ENCODE measurements at regions not wholly inside any gene's neighbourhood (a gene's known extent, or its start where the extent isn't known, plus 50 kb on each side); places are given as distances from the start of the nearest gene placed in this dataset.
A peak's percentile ranks its signal among the peaks of the same experiment; 100 is the strongest.
"Not testable (repeated sequence)": the region's sequence is repeated elsewhere in the genome, so short reads cannot be mapped to it uniquely, and the experiment has no call there.

DNA sequence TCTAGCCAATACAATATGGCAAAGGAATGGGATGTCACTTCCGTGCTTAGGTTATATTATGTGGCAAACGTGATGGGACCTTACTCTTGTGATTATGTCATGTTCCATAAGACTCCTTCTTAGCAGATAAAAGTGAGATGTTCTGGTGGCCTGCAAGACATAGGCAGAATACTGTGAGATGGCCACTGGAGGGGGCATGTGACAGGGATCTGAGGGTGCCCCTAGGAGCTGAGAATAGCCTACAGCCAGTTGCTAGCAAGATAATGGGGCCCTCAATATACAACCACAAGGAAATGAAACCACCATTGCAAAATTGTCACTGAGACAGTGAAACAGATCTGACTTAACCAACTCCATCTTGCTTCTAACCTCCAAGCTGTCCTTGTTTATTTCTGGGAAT, 151.4 kb upstream of the SSTR1 start:
- DNase-seq (ENCODE audit: low read depth in 2 of 2): no peak

DNA sequence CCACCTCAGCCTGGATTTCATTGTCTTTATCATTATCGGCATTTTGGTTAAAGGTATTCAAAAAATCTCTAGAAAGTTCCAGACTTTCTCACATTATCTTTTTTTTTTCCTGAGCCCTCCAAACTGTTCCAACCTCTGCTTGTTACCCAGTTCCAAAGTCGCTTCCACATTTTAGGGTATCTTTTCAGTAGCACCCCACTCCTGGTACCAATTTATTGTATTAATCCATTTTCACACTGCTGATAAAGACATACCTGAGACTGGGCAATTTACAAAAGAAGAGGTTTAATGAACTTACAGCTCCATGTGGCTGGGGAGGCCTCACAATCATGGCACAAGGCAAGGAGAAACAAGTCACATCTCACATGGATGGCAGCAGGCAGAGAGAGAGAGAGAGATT, 145.5 kb upstream of the SSTR1 start:
- DNase-seq (ENCODE audit: low read depth in 2 of 2): not testable (repeated sequence)

DNA sequence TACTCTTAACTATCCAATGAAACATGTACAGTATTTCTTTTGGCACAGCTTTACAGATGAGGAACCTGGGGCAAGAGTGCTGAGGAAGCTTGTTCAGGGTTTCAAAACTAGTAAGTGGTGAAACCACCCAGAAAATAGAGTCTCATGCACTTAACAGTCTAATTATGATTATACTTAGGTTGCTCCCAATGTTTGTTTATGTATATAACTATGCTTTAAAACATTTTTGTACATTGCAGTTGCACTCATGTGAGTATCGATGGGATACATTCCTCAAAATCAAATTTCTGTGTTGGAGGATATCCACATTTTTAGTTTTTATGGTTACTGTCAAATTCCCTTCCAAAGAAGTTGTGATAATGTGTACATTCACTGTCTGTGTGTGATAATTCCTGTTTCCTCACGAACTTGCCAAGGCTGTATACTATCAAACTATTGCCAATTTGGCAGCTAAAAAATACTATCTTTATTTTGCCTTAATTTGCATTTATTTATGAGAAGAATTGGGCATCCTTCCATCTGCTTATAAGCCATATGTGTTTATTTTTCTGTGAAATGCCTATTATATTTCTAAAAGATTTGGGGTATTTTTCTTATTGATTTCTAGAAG, 143.9 kb upstream of the SSTR1 start:
- DNase-seq (ENCODE audit: low read depth in 2 of 2): no peak

- peak; percentile 30 to 41 for DNase-seq (ENCODE audit: low read depth in 2 of 2)
Observed at GRCh38 chr14:38065106-38065762, 142.5 kb upstream of the SSTR1 start.

DNA sequence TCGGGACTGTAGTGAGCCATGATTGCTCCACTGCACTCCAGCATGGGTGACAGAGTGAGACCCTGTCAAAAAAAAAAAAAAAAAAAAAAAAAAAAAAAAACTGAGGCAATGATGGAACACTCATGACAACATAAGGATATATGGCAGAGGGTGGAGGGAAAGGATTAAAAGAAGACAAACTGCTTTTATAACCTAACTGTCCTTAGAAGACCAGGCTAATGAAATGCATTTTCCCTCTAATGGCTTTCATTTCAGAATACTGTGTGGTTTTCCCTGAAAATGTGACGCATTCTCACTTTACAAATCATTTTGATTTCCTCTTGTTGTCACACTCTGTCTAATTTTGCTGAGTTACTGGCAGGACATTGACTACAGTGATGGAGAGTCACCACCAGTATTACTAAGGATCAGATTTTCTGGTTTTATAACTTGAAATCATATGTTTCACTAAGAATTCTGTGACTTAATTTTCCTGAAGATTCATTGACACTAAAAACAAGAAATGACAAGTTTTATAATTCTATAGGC, 137.6 kb upstream of the SSTR1 start:
- no peak for DNase-seq (ENCODE audit: low read depth in 2 of 2)

- DNase-seq (ENCODE audit: low read depth in 2 of 2): no peak
Observed at GRCh38 chr14:38073641-38074040, 134.1 kb upstream of the SSTR1 start.

DNA sequence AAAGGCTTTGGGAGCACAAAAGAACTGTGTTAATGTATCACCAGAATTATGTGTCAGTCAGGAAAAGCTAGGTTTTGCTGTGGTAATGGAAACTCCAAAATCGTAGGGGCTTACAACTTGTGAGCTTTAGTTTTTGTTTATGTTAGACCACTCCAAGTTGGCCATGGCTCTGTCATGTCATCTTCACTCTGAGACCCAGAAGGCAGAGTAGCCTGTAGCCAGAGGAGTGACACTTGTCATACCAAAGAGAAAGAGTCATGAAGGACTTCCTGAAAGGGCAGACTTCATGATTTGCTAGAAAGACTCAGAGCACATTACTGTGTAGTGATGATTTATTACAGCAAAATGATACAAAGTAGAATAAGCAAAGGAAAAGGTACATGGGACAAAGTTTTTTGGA, 133.6 kb upstream of the SSTR1 start:
- DNase-seq (ENCODE audit: low read depth in 2 of 2): no peak

DNA sequence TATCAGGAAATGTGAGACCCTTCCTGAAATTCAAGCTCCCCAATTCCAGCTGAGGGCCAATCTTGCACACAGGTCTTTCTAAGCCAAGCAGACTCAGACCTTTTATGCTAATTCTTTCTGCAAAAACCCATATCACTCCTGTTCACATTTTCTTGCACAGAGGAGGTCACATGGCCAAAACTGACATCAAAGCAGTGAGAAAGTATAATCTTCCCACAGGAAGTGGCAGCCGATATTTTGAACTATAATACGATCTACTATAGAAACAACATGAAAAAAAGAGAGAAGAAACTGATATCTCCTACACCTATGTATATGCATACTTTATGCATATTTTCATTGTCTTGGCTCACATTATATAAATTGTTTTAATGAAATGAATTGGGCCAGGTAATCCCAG, 132.9 kb upstream of the SSTR1 start:
- no peak for DNase-seq (ENCODE audit: low read depth in 2 of 2)

- DNase-seq (ENCODE audit: low read depth in 2 of 2): peak; percentile 17 to 39
Observed at GRCh38 chr14:38078393-38078792, 129.3 kb upstream of the SSTR1 start.

DNA sequence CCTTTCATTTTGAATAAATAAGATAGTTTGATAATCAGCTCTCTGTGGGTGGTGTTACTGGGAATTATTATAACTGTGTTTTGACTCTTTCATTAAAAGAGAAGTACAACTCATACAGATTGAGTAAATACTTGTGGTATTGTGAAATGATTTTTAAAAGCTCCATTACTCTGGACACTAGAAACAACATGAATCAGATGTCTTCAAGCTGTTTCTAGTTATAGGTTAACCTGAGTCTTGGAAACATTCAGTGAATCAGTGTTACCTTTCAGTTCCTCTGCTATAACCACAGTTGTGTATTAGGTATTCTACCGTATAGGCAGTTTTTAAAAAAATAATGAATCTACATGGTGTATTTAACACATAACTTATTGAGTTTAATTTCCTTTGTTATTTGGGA, 128.4 kb upstream of the SSTR1 start:
- DNase-seq (ENCODE audit: low read depth in 2 of 2): no peak

DNA sequence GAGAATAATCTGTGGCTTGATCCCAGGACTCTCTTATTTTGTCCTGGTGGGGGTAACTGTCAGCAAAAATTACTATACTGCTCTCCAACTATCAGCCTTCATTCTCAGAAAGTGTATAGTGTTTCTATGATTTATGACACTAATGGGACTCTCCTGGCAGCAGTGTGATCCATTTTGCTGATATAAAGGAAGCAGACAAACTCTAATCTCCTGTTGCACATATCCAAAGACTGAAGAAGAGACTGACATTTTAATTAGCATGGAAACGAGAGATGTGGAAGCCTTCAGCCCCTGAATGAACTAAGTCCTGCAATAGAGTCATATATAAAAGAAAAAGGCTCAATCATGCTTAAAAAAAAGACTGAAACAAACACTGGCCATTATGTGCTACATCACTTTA, 127.8 kb upstream of the SSTR1 start:
- no peak for DNase-seq (ENCODE audit: low read depth in 2 of 2)

DNA sequence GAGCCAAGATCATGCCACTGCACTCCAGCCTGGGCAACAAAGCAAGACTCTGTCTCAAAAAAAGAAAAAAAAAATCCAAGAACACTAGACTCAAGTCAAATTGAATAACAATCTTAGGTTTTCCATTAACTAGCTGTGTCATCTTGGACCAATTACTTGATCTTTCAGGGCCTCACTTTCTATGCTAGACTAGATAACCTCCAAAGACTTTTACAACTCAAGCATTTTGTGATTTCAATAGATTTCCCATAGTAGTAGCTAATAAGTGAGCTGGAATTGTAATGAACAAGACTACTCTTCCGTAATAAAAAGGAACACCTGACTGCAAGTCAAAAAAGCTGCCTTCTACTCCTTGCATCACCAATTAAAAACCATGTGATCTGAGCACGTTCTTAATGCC, 127.0 kb upstream of the SSTR1 start:
- no peak for DNase-seq (ENCODE audit: low read depth in 2 of 2)

DNA sequence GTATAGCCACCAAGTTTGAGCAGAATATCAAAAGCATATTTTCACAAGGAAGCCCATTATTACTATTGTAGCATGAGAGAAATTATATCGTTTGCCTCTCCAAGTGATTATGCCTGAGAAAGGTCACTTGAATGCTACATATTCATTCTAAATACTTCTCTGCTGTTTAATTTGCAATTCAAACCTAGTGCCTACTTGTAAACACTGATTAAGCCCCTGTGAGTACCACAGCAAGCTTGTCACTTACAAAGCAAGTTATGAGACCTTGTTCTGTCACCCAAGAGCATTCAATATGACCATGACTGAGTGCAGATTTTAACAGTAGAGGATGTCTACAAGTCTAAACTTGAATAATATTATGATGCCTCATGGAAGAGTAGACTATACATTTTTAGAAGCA, 124.7 kb upstream of the SSTR1 start:
- DNase-seq (ENCODE audit: low read depth in 2 of 2): no peak

DNA sequence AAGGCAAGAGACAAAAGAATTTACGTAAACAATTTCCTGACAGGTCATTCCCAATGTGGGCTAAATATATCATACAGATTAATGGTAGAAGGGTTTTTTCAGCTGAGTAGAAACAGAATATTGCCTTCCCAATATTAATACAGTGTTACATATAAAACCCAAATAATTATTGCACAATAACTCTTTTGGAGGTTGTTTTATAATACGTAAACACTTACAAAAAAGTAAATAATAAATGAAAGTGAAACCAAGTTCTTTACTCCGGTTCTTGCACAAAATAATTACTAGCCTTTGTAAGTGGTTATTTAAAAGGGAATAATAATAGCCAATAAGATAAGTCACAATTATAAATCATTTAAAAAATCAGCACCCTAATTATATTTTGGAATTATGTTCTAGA, 118.6 kb upstream of the SSTR1 start:
- no peak for DNase-seq (ENCODE audit: low read depth in 2 of 2)

DNA sequence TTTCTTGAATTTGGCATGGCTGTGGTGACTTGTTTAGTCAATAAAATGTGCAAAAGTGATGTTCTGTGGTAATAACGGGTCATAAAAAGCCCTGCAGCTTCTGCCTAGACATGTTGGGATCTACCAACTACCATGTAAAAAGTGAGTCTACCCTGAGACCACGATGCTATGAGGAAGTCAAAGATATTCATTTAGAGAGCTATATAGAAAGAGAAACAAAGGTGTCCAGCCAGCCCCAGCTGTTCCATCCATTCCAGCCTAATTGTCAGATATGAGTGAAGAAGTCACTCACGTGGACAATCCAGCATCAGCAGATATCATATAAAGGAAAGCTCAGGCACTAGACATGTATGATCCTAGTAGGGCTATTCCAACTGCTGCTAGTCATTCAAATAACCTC, 117.2 kb upstream of the SSTR1 start:
- DNase-seq (ENCODE audit: low read depth in 2 of 2): no peak

GRCh38 chr14:38098074-38098836, 109.4 kb upstream of the SSTR1 start:
- DNase-seq (ENCODE audit: low read depth in 2 of 2): no peak

- DNase-seq (ENCODE audit: low read depth in 2 of 2): no peak
Observed at GRCh38 chr14:38101679-38102078, 106.0 kb upstream of the SSTR1 start.

DNA sequence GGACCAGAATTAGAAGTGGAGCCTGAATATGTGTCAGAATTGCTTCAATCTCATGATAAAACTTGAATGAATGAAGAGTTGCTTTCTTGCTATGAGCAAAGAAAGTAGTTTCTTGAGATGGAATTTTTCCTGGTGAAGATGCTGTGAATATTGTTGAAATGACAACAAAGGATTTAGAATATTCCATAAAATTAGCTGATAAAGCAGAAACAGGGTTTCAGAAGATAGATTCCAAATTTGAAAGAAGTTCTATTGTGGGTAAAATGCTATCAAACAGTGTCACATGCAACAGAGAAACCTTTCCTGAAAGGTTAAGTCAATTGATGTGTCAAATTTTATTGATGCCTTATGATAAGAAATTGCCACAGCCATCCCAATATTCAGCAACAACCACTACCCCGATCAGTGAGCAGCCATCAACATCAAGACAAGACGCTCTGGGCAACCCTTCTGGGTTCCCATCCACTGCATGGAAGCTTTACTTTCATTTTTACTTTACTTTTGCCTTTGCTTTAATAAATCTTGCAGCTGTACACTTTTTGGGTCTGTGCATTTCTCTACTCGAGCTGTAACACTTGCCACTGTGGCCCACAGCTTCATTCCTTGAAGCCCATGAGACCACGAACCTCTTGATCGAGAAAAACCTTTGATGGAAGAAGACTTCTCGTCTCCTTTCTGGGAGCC, 104.0 kb upstream of the SSTR1 start:
- no peak for DNase-seq (ENCODE audit: low read depth in 2 of 2)

DNA sequence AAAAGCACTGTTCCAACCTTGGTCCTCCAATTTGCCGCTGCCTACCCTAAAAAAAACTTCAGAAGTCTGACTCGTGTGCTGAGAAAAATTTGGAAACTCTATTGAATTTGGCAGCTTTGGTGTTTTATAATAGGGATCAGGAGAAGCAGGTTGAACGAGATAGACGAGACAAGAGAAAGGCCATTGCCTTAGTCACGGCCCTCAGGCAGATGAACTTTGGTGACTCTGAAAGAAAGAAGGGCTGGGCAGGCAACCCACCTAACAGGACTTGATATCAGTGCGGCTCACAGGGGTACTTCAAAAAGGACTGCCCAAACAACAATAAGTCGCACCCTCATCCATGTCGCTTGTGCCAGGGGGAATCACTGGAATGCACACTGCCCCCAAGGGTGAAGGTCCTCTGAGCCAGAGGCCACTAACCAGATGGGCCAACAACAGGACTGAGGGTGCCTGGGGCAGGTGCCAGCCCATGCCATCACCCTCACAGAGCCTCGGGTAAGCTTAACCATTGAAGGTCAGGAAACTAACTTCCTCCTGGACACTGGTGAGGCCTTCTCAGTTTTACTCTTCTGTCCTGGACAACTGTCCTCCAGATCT, 102.5 kb upstream of the SSTR1 start:
- no peak for DNase-seq (ENCODE audit: low read depth in 2 of 2)

GRCh38 chr14:38107216-38107631, 100.5 kb upstream of the SSTR1 start:
- no peak for DNase-seq (ENCODE audit: low read depth in 2 of 2)

- no peak for DNase-seq (ENCODE audit: low read depth in 2 of 2)
Observed at GRCh38 chr14:38108681-38109080, 99.0 kb upstream of the SSTR1 start.

- no peak for DNase-seq (ENCODE audit: low read depth in 2 of 2)
Observed at GRCh38 chr14:38110258-38110657, 97.4 kb upstream of the SSTR1 start.
